GM18502 (cell line): ENCODE measurements at regions not wholly inside any gene's neighbourhood (a gene's known extent, or its start where the extent isn't known, plus 50 kb on each side); places are given as distances from the start of the nearest gene placed in this dataset.

ENCODE experiments used
- ATAC-seq: cut with Tn5 transposase; IDR thresholded peaks from one replicate; pipeline ENCODE4 v1.9.1; 2021; ENCODE audit warnings: mild to moderate bottlenecking; ENCODE audit not compliant: unreplicated experiment, poor library complexity

- ATAC-seq = no peak
Measured at GRCh38 chr16:66002601-66003000, 363.9 kb upstream of the CDH5 start.

GRCh38 chr16:66001432-66001831 lies 365.1 kb upstream of the CDH5 start:
- ATAC-seq = no peak

- ATAC-seq = no peak
Measured at GRCh38 chr16:65998443-65998842, 368.0 kb upstream of the CDH5 start.

- ATAC-seq = no peak
Measured at GRCh38 chr16:65994291-65994690, 372.2 kb upstream of the CDH5 start.

DNA sequence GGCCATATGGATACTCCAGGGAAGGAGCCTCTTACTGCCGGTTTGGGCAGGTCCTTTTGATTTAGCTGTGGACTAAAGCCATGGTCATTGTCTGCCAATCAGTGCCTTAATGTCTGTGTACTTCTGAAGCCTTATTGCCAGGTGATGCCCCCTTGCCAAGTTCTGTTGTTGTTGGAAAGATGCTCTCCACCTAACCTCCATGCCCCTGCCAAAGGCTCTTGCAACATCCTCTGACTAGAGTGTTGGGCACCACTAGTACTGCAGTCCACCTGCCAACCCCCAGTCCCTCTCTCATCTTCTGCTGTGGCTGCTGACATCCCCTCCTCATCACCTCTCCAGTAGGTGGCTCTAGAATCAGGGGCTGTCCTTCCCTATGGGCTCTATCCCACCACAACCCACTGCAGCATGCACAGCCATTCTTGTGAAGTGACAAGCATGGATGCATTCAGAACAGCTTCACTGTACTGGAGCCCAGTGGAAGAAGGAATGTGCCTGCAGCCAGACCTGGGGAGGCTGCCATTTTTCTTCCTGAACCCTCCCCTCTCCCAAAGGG lies 375.3 kb upstream of the CDH5 start:
- ATAC-seq = no peak

- ATAC-seq = no peak
Measured at GRCh38 chr16:65989861-65990604, 376.5 kb upstream of the CDH5 start.

DNA sequence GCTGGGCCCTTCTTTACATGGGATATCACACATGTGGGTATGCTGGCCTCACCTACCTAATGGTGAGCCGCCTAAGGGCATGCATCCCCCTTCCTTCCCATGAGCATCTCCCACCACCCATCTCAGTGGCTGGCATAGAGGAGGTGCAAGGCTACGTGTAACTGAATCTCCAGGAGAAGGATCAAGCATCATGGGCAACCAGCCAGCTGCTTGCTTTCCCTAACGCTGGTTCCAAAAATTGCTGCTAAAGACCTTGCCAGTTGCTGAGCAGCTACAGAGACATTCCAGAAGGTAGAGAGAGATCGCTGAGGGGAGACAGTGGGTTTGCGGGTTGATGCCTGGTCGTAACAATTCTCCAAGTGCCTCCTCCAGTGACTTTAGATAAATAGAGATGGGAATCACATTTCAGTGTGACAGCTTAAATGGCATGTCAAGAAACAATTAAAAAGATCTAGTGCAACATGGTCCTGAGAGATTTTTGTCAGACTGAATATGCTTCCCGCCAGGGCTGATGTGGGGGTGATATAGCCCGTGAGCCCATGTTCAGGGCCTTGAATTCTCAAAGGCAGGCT lies 378.4 kb upstream of the CDH5 start:
- ATAC-seq = no peak

GRCh38 chr16:65984296-65984695 lies 382.2 kb upstream of the CDH5 start:
- no peak for ATAC-seq

- no peak for ATAC-seq
Measured at GRCh38 chr16:65981057-65981456, 385.4 kb upstream of the CDH5 start.

GRCh38 chr16:65975049-65975708 lies 391.3 kb upstream of the CDH5 start:
- ATAC-seq = no peak

DNA sequence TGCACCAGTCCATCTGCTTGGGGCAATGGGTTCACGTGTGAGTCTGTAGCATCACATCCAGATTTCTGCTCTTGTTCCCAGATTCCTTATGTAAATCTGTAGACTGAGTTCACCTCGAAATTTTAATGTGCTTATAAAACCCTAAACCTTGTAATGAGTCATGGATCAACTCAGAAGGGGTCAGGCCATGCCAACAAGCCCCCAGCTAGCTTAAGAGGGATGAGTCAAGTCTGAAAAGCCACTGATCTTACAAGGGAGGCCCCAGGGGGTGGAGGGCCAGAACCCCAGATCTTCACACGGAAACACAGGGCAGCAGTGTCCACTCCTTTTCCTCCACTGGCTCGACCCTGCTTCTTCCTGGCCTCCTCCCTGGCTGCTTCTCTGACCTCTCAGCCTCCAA lies 399.1 kb upstream of the CDH5 start:
- no peak for ATAC-seq

DNA sequence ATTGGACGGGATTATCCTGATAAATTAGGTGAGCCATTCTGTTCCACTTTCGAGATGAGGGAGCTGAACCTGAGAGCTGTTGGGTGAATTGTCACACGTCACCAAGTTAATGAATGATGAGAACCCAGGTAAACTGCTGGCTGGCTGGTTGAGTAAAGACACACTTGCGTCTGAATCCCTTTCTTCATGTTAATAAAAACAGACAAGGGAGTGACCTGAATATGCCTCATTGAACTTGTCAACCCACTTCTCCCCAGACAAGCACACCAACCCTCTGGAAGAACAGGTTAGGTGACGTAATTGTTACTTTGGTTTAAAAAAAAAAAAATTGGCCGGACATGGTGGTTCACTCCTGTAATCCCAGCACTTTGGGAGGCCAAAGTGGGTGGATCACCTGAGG lies 400.9 kb upstream of the CDH5 start:
- no peak for ATAC-seq

GRCh38 chr16:65964752-65965151 lies 401.7 kb upstream of the CDH5 start:
- no peak for ATAC-seq

GRCh38 chr16:65961476-65962143 lies 404.9 kb upstream of the CDH5 start:
- ATAC-seq = no peak

- no peak for ATAC-seq
Measured at GRCh38 chr16:65959983-65960382, 406.5 kb upstream of the CDH5 start.

- ATAC-seq = no peak
Measured at GRCh38 chr16:65958086-65958485, 408.4 kb upstream of the CDH5 start.

- no peak for ATAC-seq
Measured at GRCh38 chr16:65956100-65956499, 410.4 kb upstream of the CDH5 start.

DNA sequence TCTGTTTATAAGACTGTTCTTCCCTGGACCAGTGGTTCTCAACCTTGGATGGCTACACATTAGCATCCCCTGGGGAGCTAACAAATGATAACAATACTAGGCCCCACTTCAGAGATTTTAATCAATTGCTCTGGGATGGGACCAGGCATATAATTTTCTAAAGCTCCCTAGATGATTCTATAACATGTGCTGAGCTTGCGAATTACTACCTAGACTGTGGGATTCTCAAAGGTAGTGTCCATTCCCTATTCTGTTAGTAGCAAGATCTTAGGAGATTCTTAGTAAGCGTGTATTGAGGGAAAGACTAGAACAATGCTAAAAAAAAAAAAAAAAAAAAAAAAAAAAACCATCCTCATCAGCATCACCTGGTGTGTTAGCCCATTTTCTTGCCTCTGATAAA lies 412.0 kb upstream of the CDH5 start:
- ATAC-seq = no peak

- ATAC-seq = no peak
Measured at GRCh38 chr16:65950211-65950610, 416.3 kb upstream of the CDH5 start.

- no peak for ATAC-seq
Measured at GRCh38 chr16:65948361-65948760, 418.1 kb upstream of the CDH5 start.

DNA sequence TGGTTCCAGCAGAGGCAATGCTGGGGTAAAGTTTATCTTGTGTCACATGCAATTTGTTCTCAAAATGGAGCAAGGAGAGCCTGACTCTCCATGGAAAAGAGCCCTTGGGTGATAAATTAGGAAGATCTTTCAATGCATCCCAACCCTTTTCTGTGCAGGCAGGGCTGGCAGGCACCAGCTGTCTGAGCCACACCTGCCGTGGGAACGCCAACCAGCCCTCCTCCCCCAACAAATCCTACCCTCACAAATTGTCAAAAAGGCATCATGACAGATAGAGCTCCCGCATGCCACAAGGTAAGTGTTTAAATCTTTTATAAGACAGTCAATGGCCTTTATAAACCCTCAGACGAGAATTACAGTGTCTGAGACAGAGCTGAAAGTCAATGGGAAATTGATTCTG lies 418.5 kb upstream of the CDH5 start:
- ATAC-seq = no peak
